HEK293T (cell line): ENCODE measurements at regions not wholly inside any gene's neighbourhood (a gene's known extent, or its start where the extent isn't known, plus 50 kb on each side); places are given as distances from the start of the nearest gene placed in this dataset.
"Not testable (repeated sequence)": the region's sequence is repeated elsewhere in the genome, so short reads cannot be mapped to it uniquely, and the experiment has no call there.

Experiments used
- CTCF ChIA-PET: fragments of 350-600 bp; formaldehyde crosslinking; extraction: SDS; loops from one replicate; lab custom pipeline; 2021; ENCODE audit warnings: antibody characterized with exemption, inconsistent platforms; lab: Yijun Ruan, JAX
- POLR2A ChIA-PET: fragments of 350-600 bp; formaldehyde crosslinking; extraction: SDS; loops from one replicate; lab custom pipeline; 2020; ENCODE audit warnings: antibody characterized with exemption, inconsistent platforms; lab: Yijun Ruan, JAX
- DNase-seq: peaks from one replicate; pipeline ENCODE4 v3.0.0; 2012; ENCODE audit warnings: mixed read lengths; ENCODE audit errors: extremely low spot score
- ARNT ChIP-seq: fragments of 450-650 bp; IDR thresholded peaks from 2 replicates; pipeline ENCODE4 v1.6.1; 2017; ENCODE audit warnings: mild to moderate bottlenecking
- BHLHE40 ChIP-seq: fragments of 450-650 bp; IDR thresholded peaks from 2 replicates; pipeline ENCODE4 v1.6.1; 2016; ENCODE audit warnings: mild to moderate bottlenecking, moderate library complexity, borderline replicate concordance
- CTBP1 ChIP-seq: fragments of 450-650 bp; IDR thresholded peaks from 2 replicates; pipeline ENCODE4 v1.6.1; 2016; ENCODE audit warnings: borderline replicate concordance
- ELF4 ChIP-seq: fragments of 450-650 bp; IDR thresholded peaks from 2 replicates; pipeline ENCODE4 v1.6.1; 2017; ENCODE audit warnings: antibody characterized with exemption
- FOXA1 ChIP-seq: fragments of 450-650 bp; IDR thresholded peaks from 2 replicates; pipeline ENCODE4 v1.6.1; 2016; ENCODE audit warnings: mild to moderate bottlenecking
- FOXK2 ChIP-seq: fragments of 450-650 bp; IDR thresholded peaks from 2 replicates; pipeline ENCODE4 v1.6.1; 2016; ENCODE audit warnings: mild to moderate bottlenecking
- FOXM1 ChIP-seq: fragments of 450-650 bp; IDR thresholded peaks from 2 replicates; pipeline ENCODE4 v1.6.1; 2017; ENCODE audit warnings: mild to moderate bottlenecking, borderline replicate concordance
- HDGF ChIP-seq: fragments of 450-650 bp; IDR thresholded peaks from 2 replicates; pipeline ENCODE4 v1.6.1; 2017; ENCODE audit warnings: antibody characterized with exemption, borderline replicate concordance
- L3MBTL2 ChIP-seq: fragments of 450-650 bp; conservative IDR thresholded peaks from 2 replicates; pipeline ENCODE4 v1.6.1; 2016; ENCODE audit warnings: mild to moderate bottlenecking
- LEF1 ChIP-seq: fragments of 450-650 bp; IDR thresholded peaks from 2 replicates; pipeline ENCODE4 v1.6.1; 2017; ENCODE audit warnings: mild to moderate bottlenecking, borderline replicate concordance
- NFRKB ChIP-seq: fragments of 450-650 bp; IDR thresholded peaks from 2 replicates; pipeline ENCODE4 v1.6.1; 2016; ENCODE audit warnings: mild to moderate bottlenecking, moderate library complexity
- PKNOX1 ChIP-seq: fragments of 450-650 bp; IDR thresholded peaks from 2 replicates; pipeline ENCODE4 v1.6.1; 2016
- SP1 ChIP-seq: fragments of 450-650 bp; IDR thresholded peaks from 2 replicates; pipeline ENCODE4 v1.6.1; 2017
- SUZ12 ChIP-seq: fragments of 450-650 bp; IDR thresholded peaks from 2 replicates; pipeline ENCODE4 v1.6.1; 2016; ENCODE audit warnings: mild to moderate bottlenecking
- TARDBP ChIP-seq: fragments of 450-650 bp; IDR thresholded peaks from 2 replicates; pipeline ENCODE4 v1.6.1; 2016
- ZNF384 ChIP-seq: fragments of 450-650 bp; IDR thresholded peaks from 2 replicates; pipeline ENCODE4 v1.6.1; 2016

- no peak for DNase-seq
- TF ChIP-seq ELF4 (no peak), FOXK2 (no peak), SP1 (no peak), HDGF (no peak), ZNF384 (no peak), TARDBP (no peak), CTBP1 (no peak), FOXM1 (no peak), ARNT (no peak), SUZ12 (no peak), LEF1 (no peak), NFRKB (no peak), PKNOX1 (no peak), L3MBTL2 (no peak), BHLHE40 (no peak), FOXA1 (no peak)
- ChIA-PET CTCF (no interaction called here), POLR2A (no interaction called here)
Observed at GRCh38 chr13:24931450-24932251, 164.3 kb upstream of the PABPC3 start.

GRCh38 chr13:24933106-24934023 is 162.6 kb upstream of the PABPC3 start:
- DNase-seq, CTCF ChIA-PET: not testable (repeated sequence)
- POLR2A ChIA-PET, result interaction anchor here (0.6 kb wide), 1 partner anchor 10 kb away, joined by 3 read pairs; no protein-coding TSS in a partner anchor

GRCh38 chr13:24934024-24934385 is 161.9 kb upstream of the PABPC3 start:
- CTCF ChIA-PET, DNase-seq, POLR2A ChIA-PET: not testable (repeated sequence)

GRCh38 chr13:24938966-24939365 is 157.0 kb upstream of the PABPC3 start:
- ChIA-PET CTCF (no interaction called here), POLR2A (no interaction called here)
- TF ChIP-seq FOXM1, result no peak
- TF ChIP-seq NFRKB, result no peak
- no peak for TF ChIP-seq L3MBTL2
- no peak for TF ChIP-seq CTBP1
- TF ChIP-seq ARNT, result no peak
- no peak for TF ChIP-seq FOXK2
- no peak for TF ChIP-seq SP1
- TF ChIP-seq ELF4, result no peak
- no peak for TF ChIP-seq PKNOX1
- TF ChIP-seq HDGF, result no peak
- no peak for TF ChIP-seq TARDBP
- DNase-seq, result no peak

- DNase-seq, POLR2A ChIA-PET, CTCF ChIA-PET: not testable (repeated sequence)
Observed at GRCh38 chr13:24941023-24941713, 154.8 kb upstream of the PABPC3 start.

- ChIA-PET POLR2A (no interaction called here), CTCF (no interaction called here)
- no peak for DNase-seq
- TF ChIP-seq FOXA1 (no peak), CTBP1 (no peak), ZNF384 (no peak)
Observed at GRCh38 chr13:24943136-24943535, 152.8 kb upstream of the PABPC3 start.

- POLR2A ChIA-PET, DNase-seq, CTCF ChIA-PET: not testable (repeated sequence)
Observed at GRCh38 chr13:24944073-24944472, 151.9 kb upstream of the PABPC3 start.

GRCh38 chr13:24948977-24949376 is 147.0 kb upstream of the PABPC3 start:
- DNase-seq, CTCF ChIA-PET, POLR2A ChIA-PET: not testable (repeated sequence)

GRCh38 chr13:24950611-24951010 is 145.3 kb upstream of the PABPC3 start:
- CTCF ChIA-PET, DNase-seq, POLR2A ChIA-PET: not testable (repeated sequence)

GRCh38 chr13:24967970-24968369 is 128.0 kb upstream of the PABPC3 start:
- not testable (repeated sequence) for DNase-seq
- ChIA-PET POLR2A (interaction anchor here (1.0 kb wide), 1 partner anchor 227 kb away, joined by 3 read pairs; no protein-coding TSS in a partner anchor), CTCF (interaction anchor here (0.6 to 1.8 kb wide), 3 partner anchors 27 to 1540 kb away, joined by 3 to 9 read pairs (median 8); no protein-coding TSS in a partner anchor)

- POLR2A ChIA-PET, result interaction anchor here (1.0 kb wide), 1 partner anchor 228 kb away, joined by 3 read pairs; no protein-coding TSS in a partner anchor
- not testable (repeated sequence) for DNase-seq
- CTCF ChIA-PET, result interaction anchor here (0.6 to 1.8 kb wide), 3 partner anchors 27 to 1539 kb away, joined by 3 to 9 read pairs (median 8); no protein-coding TSS in a partner anchor
Observed at GRCh38 chr13:24968416-24968815, 127.5 kb upstream of the PABPC3 start.

- DNase-seq, POLR2A ChIA-PET, CTCF ChIA-PET: not testable (repeated sequence)
Observed at GRCh38 chr13:24973102-24973501, 122.8 kb upstream of the PABPC3 start.
